Naive thymus-derived CD4-positive, alpha-beta T cell (primary cell): ENCODE measurements at regions not wholly inside any gene's neighbourhood (a gene's known extent, or its start where the extent isn't known, plus 50 kb on each side); places are given as distances from the start of the nearest gene placed in this dataset.

ENCODE experiments used
- ATAC-seq: fragments of 150-1000 bp; cut with Tn5 transposase; 2 replicates; pipeline ENCODE4 v1.10.0; 2021; ENCODE audit warnings: mild to moderate bottlenecking, moderate library complexity
- CTCF ChIA-PET: fragments of 350-600 bp; sonication (Branson Sonifier 250); formaldehyde crosslinking; loops from one replicate; lab custom pipeline; 2021; ENCODE audit warnings: antibody characterized with exemption; lab: Charles Lee
- POLR2A ChIA-PET: fragments of 350-600 bp; sonication (Branson Sonifier 250); formaldehyde crosslinking; loops from one replicate; lab custom pipeline; 2021; ENCODE audit warnings: antibody characterized with exemption, inconsistent platforms; lab: Charles Lee
- DNase-seq, 9 donors: peaks; one replicate each; pipeline versions ENCODE4 v3.0.0 to v3.0.0-alpha.2; 2020 to 2022; ENCODE audit warnings: mixed read lengths in 1 of 9
- H3K27ac ChIP-seq: one replicate; pipeline ENCODE4 v1.7.0; 2013; ENCODE audit warnings: mild to moderate bottlenecking, low read depth, low read length, moderate library complexity
- H3K27me3 ChIP-seq, 2 donors: one replicate each; pipeline ENCODE4 v1.7.0; 2013; ENCODE audit warnings: low read length in 2 of 2, mild to moderate bottlenecking in 2 of 2, moderate library complexity in 2 of 2; ENCODE audit not compliant: control insufficient read depth in 2 of 2, insufficient read depth in 2 of 2
- H3K36me3 ChIP-seq, 3 experiments: 1 replicate in 2 of 3; 2 replicates in 1 of 3; pipeline ENCODE4 v1.7.0; 2013; ENCODE audit warnings: low read length in 3 of 3, mild to moderate bottlenecking in 3 of 3, moderate library complexity in 1 of 3; ENCODE audit not compliant: insufficient read depth in 3 of 3, control insufficient read depth in 2 of 3
- H3K4me1 ChIP-seq, 2 donors: one replicate each; pipeline ENCODE4 v1.7.0; 2013; ENCODE audit warnings: low read length in 2 of 2, mild to moderate bottlenecking in 2 of 2, moderate library complexity in 1 of 2; ENCODE audit not compliant: control insufficient read depth in 2 of 2, insufficient read depth in 2 of 2
- H3K4me3 ChIP-seq: 2 replicates; pipeline ENCODE4 v1.7.0; 2013; ENCODE audit warnings: mild to moderate bottlenecking, low read length
- H3K9me3 ChIP-seq, 3 experiments: 1 replicate in 2 of 3; 2 replicates in 1 of 3; pipeline ENCODE4 v1.7.0; 2013; ENCODE audit warnings: low read length in 3 of 3; ENCODE audit not compliant: control insufficient read depth in 2 of 3
- H3K27ac Mint-ChIP-seq, 9 donors: one replicate each; pipeline ENCODE4 v1.8.0; 2020 to 2022; ENCODE audit warnings: mixed read lengths in 9 of 9, mild to moderate bottlenecking in 8 of 9, moderate library complexity in 5 of 9, inconsistent platforms in 2 of 9
- H3K27me3 Mint-ChIP-seq, 5 donors: one replicate each; pipeline ENCODE4 v1.8.0; 2021 to 2022; ENCODE audit warnings: mixed read lengths in 5 of 5, mild to moderate bottlenecking in 1 of 5
- H3K36me3 Mint-ChIP-seq, 5 donors: one replicate each; pipeline ENCODE4 v1.8.0; 2020 to 2022; ENCODE audit warnings: mixed read lengths in 5 of 5, mild to moderate bottlenecking in 3 of 5, inconsistent platforms in 1 of 5
- H3K4me1 Mint-ChIP-seq, 7 donors: one replicate each; pipeline ENCODE4 v1.8.0; 2020 to 2022; ENCODE audit warnings: mixed read lengths in 7 of 7, mild to moderate bottlenecking in 3 of 7, inconsistent platforms in 1 of 7
- H3K4me3 Mint-ChIP-seq, 10 donors: one replicate each; pipeline ENCODE4 v1.8.0; 2020 to 2022; ENCODE audit warnings: mild to moderate bottlenecking in 10 of 10, mixed read lengths in 10 of 10, moderate library complexity in 6 of 10, inconsistent platforms in 2 of 10
- H3K9me3 Mint-ChIP-seq, 11 donors: one replicate each; pipeline ENCODE4 v1.8.0; 2020 to 2022; ENCODE audit warnings: mixed read lengths in 11 of 11, mild to moderate bottlenecking in 4 of 11, inconsistent platforms in 1 of 11, moderate library complexity in 1 of 11
- intact Hi-C, 2 donors: fragments of 100-400 bp; cut with micrococcal nuclease; formaldehyde crosslinking; loops; one replicate each; pipeline ENCODE4 v1.15.1; 2023

DNA sequence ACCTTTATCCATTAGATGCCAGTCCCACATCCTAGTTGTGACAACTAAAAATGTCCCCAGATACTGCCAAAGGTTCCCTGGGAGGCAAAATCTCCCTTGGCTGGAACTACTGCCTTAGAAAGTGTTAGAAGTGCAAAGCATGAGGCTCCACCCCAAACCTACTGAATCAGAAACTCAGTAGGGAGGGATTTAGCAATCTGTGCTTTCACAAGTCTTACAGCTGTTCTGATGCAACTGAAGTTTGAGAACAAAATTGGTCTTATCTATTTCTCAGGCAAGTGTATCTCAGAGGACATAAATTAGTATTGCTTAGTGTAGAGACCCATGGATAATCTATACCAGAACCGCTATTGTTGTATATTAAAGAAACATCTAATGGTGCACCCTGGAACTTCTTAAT is 70.2 kb downstream of the CLDN1 start:
- CTCF ChIA-PET, result no interaction called here
- no peak overlapping the region for H3K27ac Mint-ChIP-seq
- no peaks in the 10 kb centered on the region for H3K36me3 Mint-ChIP-seq

DNA sequence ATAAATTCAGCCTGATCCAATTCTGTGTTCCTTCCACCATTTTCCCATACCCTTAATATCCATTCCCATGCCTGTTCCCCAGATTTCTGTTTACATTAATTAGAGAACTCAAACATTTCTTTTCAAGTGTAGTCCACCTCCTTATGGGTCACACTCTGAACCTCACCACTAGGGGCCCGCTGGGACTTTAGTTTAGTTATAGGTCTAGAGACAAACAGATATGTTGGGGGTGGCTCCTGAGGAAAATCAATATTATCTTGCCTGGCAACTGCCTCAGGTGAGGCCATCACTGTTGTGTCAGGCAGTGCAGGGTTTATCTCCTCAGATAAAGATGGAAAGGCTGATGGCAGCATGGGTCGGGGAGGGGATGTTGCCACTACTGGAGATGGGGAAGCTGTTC is 72.8 kb downstream of the CLDN1 start:
- no peak overlapping the region for H3K4me3 ChIP-seq
- ChIA-PET POLR2A (no interaction called here), CTCF (no interaction called here)
- Mint-ChIP-seq H3K4me3 (no peak overlapping the region), H3K4me1 (no peaks in the 10 kb centered on the region), H3K9me3 (peaks cover 9 to 29% (median 15%) of the 10 kb centered on the region in 11 donors), H3K27me3 (peaks cover 0 to 13% (median 0%) of the 10 kb centered on the region in 5 donors), H3K36me3 (peaks cover 0 to 9% (median 0%) of the 10 kb centered on the region in 5 donors), H3K27ac (no peak overlapping the region)
- H3K4me1 ChIP-seq, result no peaks in the 10 kb centered on the region
- no peak for DNase-seq
- no peak overlapping the region for H3K27ac ChIP-seq
- no peak for ATAC-seq
- no peaks in the 10 kb centered on the region for H3K27me3 ChIP-seq
- no peaks in the 10 kb centered on the region for H3K36me3 ChIP-seq
- peaks cover 0 to 3% (median 0%) of the 10 kb centered on the region in 3 experiments for H3K9me3 ChIP-seq
- intact Hi-C loops, result no loop called here

More for the DNA sequence above, 70.2 kb downstream of the CLDN1 start:
- H3K27me3 ChIP-seq, result no peaks in the 10 kb centered on the region
- no peak overlapping the region for H3K27ac ChIP-seq
- H3K4me3 ChIP-seq, result no peak overlapping the region
- no peaks in the 10 kb centered on the region for H3K36me3 ChIP-seq
- Mint-ChIP-seq H3K4me1 (no peaks in the 10 kb centered on the region), H3K4me3 (no peak overlapping the region), H3K27me3 (peaks cover 0 to 13% (median 0%) of the 10 kb centered on the region in 5 donors), H3K9me3 (peaks cover 0 to 8% (median 4%) of the 10 kb centered on the region in 11 donors)
- intact Hi-C loops, result no loop called here
- ATAC-seq, result no peak
- no peaks in the 10 kb centered on the region for H3K9me3 ChIP-seq
- no peak for DNase-seq
- POLR2A ChIA-PET, result no interaction called here
- no peaks in the 10 kb centered on the region for H3K4me1 ChIP-seq

- Histone ChIP-seq H3K4me3 (no peak overlapping the region), H3K27me3 (no peaks in the 10 kb centered on the region), H3K36me3 (no peaks in the 10 kb centered on the region), H3K4me1 (no peaks in the 10 kb centered on the region), H3K9me3 (peaks cover 0 to 17% (median 0%) of the 10 kb centered on the region in 3 experiments), H3K27ac (no peak overlapping the region)
- ATAC-seq (no peak), DNase-seq (no peak)
- Mint-ChIP-seq H3K27me3 (peaks cover 0 to 16% (median 0%) of the 10 kb centered on the region in 5 donors), H3K4me3 (no peak overlapping the region), H3K36me3 (peaks cover 0 to 9% (median 0%) of the 10 kb centered on the region in 5 donors), H3K27ac (no peak overlapping the region), H3K9me3 (peaks cover 16 to 75% (median 37%) of the 10 kb centered on the region in 11 donors), H3K4me1 (no peaks in the 10 kb centered on the region)
- ChIA-PET CTCF (no interaction called here), POLR2A (no interaction called here)
- intact Hi-C loops, result no loop called here
These were observed 80.1 kb downstream of the CLDN1 start for GRCh38 chr3:190242147-190242546.

GRCh38 chr3:190239325-190239724 is 82.9 kb downstream of the CLDN1 start:
- Mint-ChIP-seq H3K4me3 (no peak overlapping the region), H3K36me3 (peaks cover 0 to 6% (median 0%) of the 10 kb centered on the region in 5 donors), H3K9me3 (peaks cover 8 to 50% (median 23%) of the 10 kb centered on the region in 11 donors), H3K4me1 (no peaks in the 10 kb centered on the region), H3K27ac (no peak overlapping the region), H3K27me3 (peaks cover 0 to 22% (median 9%) of the 10 kb centered on the region in 5 donors)
- DNase-seq, result no peak
- no peak for ATAC-seq
- no peak overlapping the region for H3K27ac ChIP-seq
- intact Hi-C loops, result no loop called here
- POLR2A ChIA-PET, result no interaction called here
- no peaks in the 10 kb centered on the region for H3K4me1 ChIP-seq
- CTCF ChIA-PET, result no interaction called here
- peaks cover 0 to 14% (median 0%) of the 10 kb centered on the region in 3 experiments for H3K9me3 ChIP-seq
- H3K36me3 ChIP-seq, result no peaks in the 10 kb centered on the region
- H3K27me3 ChIP-seq, result no peaks in the 10 kb centered on the region
- no peak overlapping the region for H3K4me3 ChIP-seq

GRCh38 chr3:190238871-190239270 is 83.4 kb downstream of the CLDN1 start:
- ATAC-seq, result no peak
- CTCF ChIA-PET, result no interaction called here
- peaks cover 0 to 22% (median 9%) of the 10 kb centered on the region in 5 donors for H3K27me3 Mint-ChIP-seq

DNA sequence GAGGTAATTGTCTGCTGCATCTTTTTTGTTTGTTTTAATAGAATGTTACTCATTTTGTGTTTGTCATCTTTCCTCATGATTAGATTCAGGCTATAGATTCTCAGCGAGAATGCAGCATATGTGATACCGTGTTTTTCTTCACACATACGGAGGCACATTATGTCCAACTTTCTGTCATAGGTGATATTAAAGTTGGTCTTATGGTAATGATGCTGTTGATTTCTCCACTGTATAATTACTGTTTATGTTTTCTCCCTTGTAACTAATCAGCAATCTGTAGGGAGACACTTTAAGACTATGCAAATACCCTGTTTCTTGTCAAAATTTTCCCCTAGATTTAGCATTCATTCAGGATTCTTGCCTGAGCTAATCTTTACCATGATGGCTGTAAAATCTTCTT is 87.6 kb downstream of the CLDN1 start:
- CTCF ChIA-PET, result no interaction called here
- Mint-ChIP-seq H3K9me3 (peaks cover 0 to 12% (median 4%) of the 10 kb centered on the region in 11 donors), H3K4me1 (no peaks in the 10 kb centered on the region), H3K27ac (no peak overlapping the region), H3K36me3 (no peaks in the 10 kb centered on the region), H3K27me3 (peaks cover 3 to 15% (median 12%) of the 10 kb centered on the region in 5 donors), H3K4me3 (no peak overlapping the region)
- Histone ChIP-seq H3K36me3 (no peaks in the 10 kb centered on the region), H3K27ac (no peak overlapping the region), H3K4me3 (no peak overlapping the region), H3K9me3 (peaks cover 0 to under 1% (median 0%) of the 10 kb centered on the region in 3 experiments), H3K27me3 (no peaks in the 10 kb centered on the region), H3K4me1 (no peaks in the 10 kb centered on the region)
- intact Hi-C loops, result no loop called here
- ATAC-seq, result no peak
- POLR2A ChIA-PET, result no interaction called here
- no peak for DNase-seq

More at GRCh38 chr3:190238871-190239270, 83.4 kb downstream of the CLDN1 start:
- no peak overlapping the region for H3K4me3 ChIP-seq
- intact Hi-C loops, result no loop called here
- no peak overlapping the region for H3K27ac ChIP-seq
- H3K36me3 ChIP-seq, result no peaks in the 10 kb centered on the region
- Mint-ChIP-seq H3K9me3 (peaks cover 8 to 49% (median 21%) of the 10 kb centered on the region in 11 donors), H3K36me3 (peaks cover 0 to 6% (median 0%) of the 10 kb centered on the region in 5 donors), H3K27ac (no peak overlapping the region), H3K4me1 (no peaks in the 10 kb centered on the region), H3K4me3 (no peak overlapping the region)
- DNase-seq, result no peak
- no peaks in the 10 kb centered on the region for H3K27me3 ChIP-seq
- H3K4me1 ChIP-seq, result no peaks in the 10 kb centered on the region
- POLR2A ChIA-PET, result no interaction called here
- H3K9me3 ChIP-seq, result peaks cover 0 to 14% (median 0%) of the 10 kb centered on the region in 3 experiments
